Endodermal cell (in vitro differentiated cells): ENCODE measurements at regions not wholly inside any gene's neighbourhood (a gene's known extent, or its start where the extent isn't known, plus 50 kb on each side); places are given as distances from the start of the nearest gene placed in this dataset.

Experiments used
- DNase-seq: peaks from one replicate; pipeline ENCODE4 v3.0.0-alpha.2; 2017
- H3K27ac ChIP-seq: 2 replicates; pipeline ENCODE4 v1.5.1; 2013; ENCODE audit warnings: mild to moderate bottlenecking, low read depth, low read length, moderate library complexity
- H3K27me3 ChIP-seq: 2 replicates; pipeline ENCODE4 v1.6.1; 2013; ENCODE audit warnings: mild to moderate bottlenecking, low read length, moderate library complexity; ENCODE audit not compliant: insufficient read depth, control insufficient read depth, poor library complexity, severe bottlenecking
- H3K36me3 ChIP-seq: 2 replicates; pipeline ENCODE4 v1.7.0; 2013; ENCODE audit warnings: mild to moderate bottlenecking, low read length, moderate library complexity; ENCODE audit not compliant: control insufficient read depth, insufficient read depth
- H3K4me1 ChIP-seq: one replicate; pipeline ENCODE4 v1.7.0; 2013; ENCODE audit warnings: low read length; ENCODE audit not compliant: control insufficient read depth, insufficient read depth
- H3K4me3 ChIP-seq: 2 replicates; pipeline ENCODE4 v1.5.1; 2013; ENCODE audit warnings: mild to moderate bottlenecking, low read length, moderate library complexity
- H3K9ac ChIP-seq: 2 replicates; pipeline ENCODE4 v1.6.1; 2013; ENCODE audit warnings: mild to moderate bottlenecking, low read length, moderate library complexity; ENCODE audit not compliant: poor library complexity, severe bottlenecking; ENCODE audit errors: extremely low read depth
- H3K9me3 ChIP-seq: 2 replicates; pipeline ENCODE4 v1.6.1; 2013; ENCODE audit warnings: mild to moderate bottlenecking, low read length, moderate library complexity; ENCODE audit not compliant: control insufficient read depth
- H3K27ac Mint-ChIP-seq: 2 replicates; pipeline ENCODE4 v1.8.0; 2020; ENCODE audit warnings: mixed read lengths
- H3K27me3 Mint-ChIP-seq: 2 replicates; pipeline ENCODE4 v1.8.0; 2021; ENCODE audit warnings: mild to moderate bottlenecking, mixed read lengths; ENCODE audit not compliant: insufficient read depth
- H3K36me3 Mint-ChIP-seq: 2 replicates; pipeline ENCODE4 v1.8.0; 2020; ENCODE audit warnings: low read depth, mixed read lengths
- H3K4me1 Mint-ChIP-seq: 2 replicates; pipeline ENCODE4 v1.8.0; 2020; ENCODE audit warnings: mixed read lengths
- H3K4me3 Mint-ChIP-seq: 2 replicates; pipeline ENCODE4 v1.8.0; 2020; ENCODE audit warnings: mild to moderate bottlenecking, moderate library complexity, mixed read lengths
- H3K9me3 Mint-ChIP-seq: 2 replicates; pipeline ENCODE4 v1.8.0; 2020; ENCODE audit warnings: mild to moderate bottlenecking, mixed read lengths
- WGBS, 2 experiments: methylation state at CpG; one replicate each; pipeline versions ENCODE4 v1.1.5 to v1.1.7; 2013; ENCODE audit warnings: missing lambda C conversion rate in 2 of 2, mixed read lengths in 1 of 2; ENCODE audit not compliant: insufficient coverage in 1 of 2, insufficient read length in 1 of 2; 5-methylcytosine and 5-hydroxymethylcytosine counted together
- TF ChIP-seq, protein P1 (sequence below): fragments of 200-600 bp; sonication (generic); conservative IDR thresholded peaks from 2 replicates; pipeline ENCODE4 v1.5.0; 2021; ENCODE audit warnings: antibody characterized with exemption, mild to moderate bottlenecking

DNA sequence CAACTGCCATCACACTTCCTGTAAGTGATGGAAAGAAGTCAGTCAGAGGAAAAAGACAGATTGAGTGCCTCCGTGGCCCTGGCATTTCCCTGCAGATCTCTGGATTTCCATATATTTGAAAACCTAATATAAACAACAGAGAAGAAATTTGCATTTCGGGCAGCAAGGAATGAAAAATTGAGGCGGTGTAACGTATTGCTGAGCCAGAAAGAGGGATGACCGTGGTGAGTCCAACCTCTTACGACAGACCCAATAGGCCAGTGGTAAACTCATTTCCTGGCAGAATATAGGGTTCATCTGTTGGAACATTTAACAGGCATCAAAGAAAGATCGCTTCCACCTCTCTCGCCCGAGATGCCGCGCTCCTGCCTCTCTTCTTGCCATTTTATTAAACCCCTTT, 336.5 kb downstream of the MIAT start:
- DNase-seq, result no peak
- no peaks in the 10 kb centered on the region for H3K36me3 ChIP-seq
- no peak overlapping the region for H3K27ac ChIP-seq
- Mint-ChIP-seq H3K36me3 (no peaks in the 10 kb centered on the region), H3K9me3 (no peaks in the 10 kb centered on the region), H3K27ac (no peak overlapping the region), H3K27me3 (peaks cover 65% of the 10 kb centered on the region), H3K4me3 (no peak overlapping the region), H3K4me1 (peaks cover 4% of the 10 kb centered on the region)
- H3K9ac ChIP-seq, result no peak overlapping the region
- no peaks in the 10 kb centered on the region for H3K4me1 ChIP-seq
- H3K4me3 ChIP-seq, result no peak overlapping the region
- TF ChIP-seq, protein P1, sequence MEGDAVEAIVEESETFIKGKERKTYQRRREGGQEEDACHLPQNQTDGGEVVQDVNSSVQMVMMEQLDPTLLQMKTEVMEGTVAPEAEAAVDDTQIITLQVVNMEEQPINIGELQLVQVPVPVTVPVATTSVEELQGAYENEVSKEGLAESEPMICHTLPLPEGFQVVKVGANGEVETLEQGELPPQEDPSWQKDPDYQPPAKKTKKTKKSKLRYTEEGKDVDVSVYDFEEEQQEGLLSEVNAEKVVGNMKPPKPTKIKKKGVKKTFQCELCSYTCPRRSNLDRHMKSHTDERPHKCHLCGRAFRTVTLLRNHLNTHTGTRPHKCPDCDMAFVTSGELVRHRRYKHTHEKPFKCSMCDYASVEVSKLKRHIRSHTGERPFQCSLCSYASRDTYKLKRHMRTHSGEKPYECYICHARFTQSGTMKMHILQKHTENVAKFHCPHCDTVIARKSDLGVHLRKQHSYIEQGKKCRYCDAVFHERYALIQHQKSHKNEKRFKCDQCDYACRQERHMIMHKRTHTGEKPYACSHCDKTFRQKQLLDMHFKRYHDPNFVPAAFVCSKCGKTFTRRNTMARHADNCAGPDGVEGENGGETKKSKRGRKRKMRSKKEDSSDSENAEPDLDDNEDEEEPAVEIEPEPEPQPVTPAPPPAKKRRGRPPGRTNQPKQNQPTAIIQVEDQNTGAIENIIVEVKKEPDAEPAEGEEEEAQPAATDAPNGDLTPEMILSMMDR, result no peak
- H3K9me3 ChIP-seq, result no peaks in the 10 kb centered on the region
- 89 to 91% methylated on average over 6 to 8 of the region's 11 CpGs for WGBS, 2 experiments
- peaks cover 44% of the 10 kb centered on the region for H3K27me3 ChIP-seq

DNA sequence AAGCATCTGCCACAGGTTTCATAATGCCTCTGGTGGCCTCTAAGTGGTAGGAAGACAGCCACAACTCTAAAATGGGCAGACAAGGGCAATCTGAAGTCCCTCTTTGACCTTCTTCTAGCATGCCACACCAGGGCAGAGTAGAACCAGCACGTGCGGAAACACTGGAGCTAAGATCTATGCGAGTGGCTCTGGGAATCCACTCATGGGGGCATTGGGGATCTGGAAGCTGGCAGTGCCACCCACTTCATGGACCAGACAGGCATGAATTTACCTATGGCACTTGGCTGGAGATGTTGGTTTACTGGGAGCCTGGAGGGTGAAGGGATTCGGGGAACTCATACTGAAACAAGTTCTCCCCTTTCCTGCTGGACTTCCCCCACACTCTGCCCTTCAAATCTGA, 337.4 kb downstream of the MIAT start:
- H3K9me3 Mint-ChIP-seq, result no peaks in the 10 kb centered on the region
- no peaks in the 10 kb centered on the region for H3K36me3 Mint-ChIP-seq
- H3K27ac Mint-ChIP-seq, result no peak overlapping the region
- Histone ChIP-seq H3K4me1 (no peaks in the 10 kb centered on the region), H3K4me3 (no peak overlapping the region), H3K9me3 (no peaks in the 10 kb centered on the region), H3K36me3 (no peaks in the 10 kb centered on the region), H3K27me3 (peaks cover 36% of the 10 kb centered on the region), H3K9ac (no peak overlapping the region), H3K27ac (no peak overlapping the region)
- peaks cover 4% of the 10 kb centered on the region for H3K4me1 Mint-ChIP-seq
- H3K4me3 Mint-ChIP-seq, result no peak overlapping the region
- H3K27me3 Mint-ChIP-seq, result peaks cover 60% of the 10 kb centered on the region
- no peak for DNase-seq
- TF ChIP-seq, protein P1, result no peak
- WGBS, 2 experiments, result 92 to 95% methylated on average over 4 of the region's 4 CpGs

DNA sequence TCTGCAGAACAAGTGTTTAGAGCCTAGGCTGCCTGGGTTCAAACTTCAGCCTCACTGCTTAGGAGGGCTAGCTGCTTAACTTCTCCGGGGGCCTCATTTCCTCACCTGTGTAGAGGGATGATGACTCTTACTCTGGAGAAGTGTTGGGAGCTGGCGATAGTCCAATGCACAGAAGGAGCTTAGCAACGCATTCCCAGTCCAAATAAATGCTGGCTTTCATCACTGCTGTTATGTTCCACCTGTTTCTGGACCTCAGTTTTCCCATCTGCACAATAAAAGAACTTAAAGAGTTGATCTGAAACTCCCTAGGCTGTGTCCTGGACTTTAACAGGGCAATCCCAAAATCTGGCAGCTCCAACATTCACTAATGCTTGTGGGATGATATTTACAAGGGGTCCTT, 337.8 kb downstream of the MIAT start:
- Histone ChIP-seq H3K9ac (no peak overlapping the region), H3K27me3 (peaks cover 32% of the 10 kb centered on the region), H3K9me3 (no peaks in the 10 kb centered on the region), H3K4me3 (no peak overlapping the region), H3K4me1 (no peaks in the 10 kb centered on the region), H3K27ac (no peak overlapping the region), H3K36me3 (no peaks in the 10 kb centered on the region)
- H3K36me3 Mint-ChIP-seq, result no peaks in the 10 kb centered on the region
- no peaks in the 10 kb centered on the region for H3K9me3 Mint-ChIP-seq
- H3K4me3 Mint-ChIP-seq, result no peak overlapping the region
- H3K4me1 Mint-ChIP-seq, result peaks cover 4% of the 10 kb centered on the region
- peaks cover 56% of the 10 kb centered on the region for H3K27me3 Mint-ChIP-seq
- no peak for DNase-seq
- 92 to 100% methylated on average over 2 to 3 of the region's 3 CpGs for WGBS, 2 experiments
- TF ChIP-seq, protein P1, result no peak
- H3K27ac Mint-ChIP-seq, result no peak overlapping the region
